ENCODE measurements at regions not wholly inside any gene's neighbourhood (a gene's known extent, or its start where the extent isn't known, plus 50 kb on each side); places are given as distances from the start of the nearest gene placed in this dataset.

DNA sequence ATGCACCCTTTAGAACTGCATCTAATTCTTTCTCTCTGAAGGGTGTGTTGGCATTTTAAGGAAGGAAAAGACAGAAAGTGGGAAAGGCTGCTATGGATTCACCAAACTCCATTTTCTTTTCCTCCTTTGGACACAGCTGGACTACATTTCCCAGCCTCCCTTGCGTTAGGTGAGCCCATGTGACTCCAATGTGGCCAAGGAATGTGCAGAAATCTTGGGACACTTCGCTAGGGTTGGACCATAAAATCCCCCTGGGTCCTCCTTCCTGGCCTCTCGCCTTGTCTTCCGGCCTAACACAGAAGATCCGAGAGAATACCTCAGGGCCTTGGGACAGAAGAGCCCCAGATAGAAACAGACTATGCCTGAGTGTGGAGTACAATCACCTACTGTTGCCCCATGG, 56.3 kb downstream of the ABCC12 start:
- intact Hi-C loops (cut with DNase I): no loop called here
- TF ChIP-seq, protein P1, sequence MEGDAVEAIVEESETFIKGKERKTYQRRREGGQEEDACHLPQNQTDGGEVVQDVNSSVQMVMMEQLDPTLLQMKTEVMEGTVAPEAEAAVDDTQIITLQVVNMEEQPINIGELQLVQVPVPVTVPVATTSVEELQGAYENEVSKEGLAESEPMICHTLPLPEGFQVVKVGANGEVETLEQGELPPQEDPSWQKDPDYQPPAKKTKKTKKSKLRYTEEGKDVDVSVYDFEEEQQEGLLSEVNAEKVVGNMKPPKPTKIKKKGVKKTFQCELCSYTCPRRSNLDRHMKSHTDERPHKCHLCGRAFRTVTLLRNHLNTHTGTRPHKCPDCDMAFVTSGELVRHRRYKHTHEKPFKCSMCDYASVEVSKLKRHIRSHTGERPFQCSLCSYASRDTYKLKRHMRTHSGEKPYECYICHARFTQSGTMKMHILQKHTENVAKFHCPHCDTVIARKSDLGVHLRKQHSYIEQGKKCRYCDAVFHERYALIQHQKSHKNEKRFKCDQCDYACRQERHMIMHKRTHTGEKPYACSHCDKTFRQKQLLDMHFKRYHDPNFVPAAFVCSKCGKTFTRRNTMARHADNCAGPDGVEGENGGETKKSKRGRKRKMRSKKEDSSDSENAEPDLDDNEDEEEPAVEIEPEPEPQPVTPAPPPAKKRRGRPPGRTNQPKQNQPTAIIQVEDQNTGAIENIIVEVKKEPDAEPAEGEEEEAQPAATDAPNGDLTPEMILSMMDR (IDR thresholded peaks at IDR 0.05): no peak
- no peak for DNase-seq (ENCODE audit: low spot score in 2 of 2)

DNA sequence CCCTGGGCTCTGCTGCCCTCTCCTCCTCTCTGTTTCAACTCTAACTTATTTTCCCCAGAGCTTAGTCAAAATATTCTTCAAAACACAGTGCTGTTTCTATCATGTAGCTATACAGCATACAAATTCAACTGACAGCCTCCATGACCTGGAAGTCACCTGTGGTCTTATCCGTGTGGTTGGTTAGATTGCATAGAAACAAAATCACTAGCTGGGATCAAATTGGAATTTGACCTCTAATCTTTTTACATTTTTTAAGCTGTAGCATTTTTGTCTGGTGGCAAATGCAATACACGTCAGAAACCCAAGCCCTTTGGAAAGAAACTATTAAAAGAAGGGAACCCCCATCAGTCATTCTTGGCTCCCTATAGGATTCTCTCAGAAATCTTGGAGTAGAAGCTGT, 57.3 kb downstream of the ABCC12 start:
- H3K4me1 ChIP-seq: no peaks in the 10 kb centered on the region
- no peak overlapping the region for H3K27ac ChIP-seq
- TF ChIP-seq, protein P1 (IDR thresholded peaks at IDR 0.05): no peak
- intact Hi-C loops (cut with DNase I): no loop called here
- no peak for DNase-seq (ENCODE audit: low spot score in 2 of 2)
- no peak overlapping the region for H3K4me3 ChIP-seq
- no peaks in the 10 kb centered on the region for H3K9me3 ChIP-seq
- no peaks in the 10 kb centered on the region for H3K27me3 ChIP-seq
- H3K36me3 ChIP-seq: no peaks in the 10 kb centered on the region

More for the DNA sequence above, 56.3 kb downstream of the ABCC12 start:
- no peak overlapping the region for H3K4me3 ChIP-seq
- no peak overlapping the region for H3K27ac ChIP-seq
- H3K4me1 ChIP-seq: no peaks in the 10 kb centered on the region
- H3K36me3 ChIP-seq: no peaks in the 10 kb centered on the region
- no peaks in the 10 kb centered on the region for H3K27me3 ChIP-seq
- no peaks in the 10 kb centered on the region for H3K9me3 ChIP-seq

DNA sequence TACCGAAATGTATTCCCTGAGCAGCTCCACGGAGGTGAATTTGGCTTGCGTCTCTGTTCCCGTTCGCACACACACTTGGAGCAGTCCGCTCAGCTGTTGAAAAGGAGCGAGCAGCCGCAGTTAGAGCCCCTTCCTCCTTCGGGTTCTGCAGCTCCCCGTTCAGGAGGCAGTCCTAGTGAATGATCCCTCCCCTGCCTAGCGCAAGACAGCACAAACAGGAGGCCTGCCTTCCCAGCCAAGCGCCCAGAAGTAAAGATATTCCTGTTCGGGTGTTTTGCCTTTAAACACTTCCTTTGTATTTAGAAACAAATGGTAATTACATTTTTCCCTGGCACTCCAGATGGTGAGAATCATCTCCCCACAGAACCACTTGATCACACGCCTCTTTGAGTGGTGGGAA, 64.7 kb downstream of the ABCC12 start:
- H3K4me3 ChIP-seq: no peak overlapping the region
- H3K36me3 ChIP-seq: no peaks in the 10 kb centered on the region
- no peak overlapping the region for H3K27ac ChIP-seq
- intact Hi-C loops (cut with DNase I): no loop called here
- no peaks in the 10 kb centered on the region for H3K9me3 ChIP-seq
- TF ChIP-seq, protein P1 (IDR thresholded peaks at IDR 0.05): no peak
- DNase-seq (ENCODE audit: low spot score in 2 of 2): no peak
- H3K4me1 ChIP-seq: no peaks in the 10 kb centered on the region
- no peaks in the 10 kb centered on the region for H3K27me3 ChIP-seq

DNA sequence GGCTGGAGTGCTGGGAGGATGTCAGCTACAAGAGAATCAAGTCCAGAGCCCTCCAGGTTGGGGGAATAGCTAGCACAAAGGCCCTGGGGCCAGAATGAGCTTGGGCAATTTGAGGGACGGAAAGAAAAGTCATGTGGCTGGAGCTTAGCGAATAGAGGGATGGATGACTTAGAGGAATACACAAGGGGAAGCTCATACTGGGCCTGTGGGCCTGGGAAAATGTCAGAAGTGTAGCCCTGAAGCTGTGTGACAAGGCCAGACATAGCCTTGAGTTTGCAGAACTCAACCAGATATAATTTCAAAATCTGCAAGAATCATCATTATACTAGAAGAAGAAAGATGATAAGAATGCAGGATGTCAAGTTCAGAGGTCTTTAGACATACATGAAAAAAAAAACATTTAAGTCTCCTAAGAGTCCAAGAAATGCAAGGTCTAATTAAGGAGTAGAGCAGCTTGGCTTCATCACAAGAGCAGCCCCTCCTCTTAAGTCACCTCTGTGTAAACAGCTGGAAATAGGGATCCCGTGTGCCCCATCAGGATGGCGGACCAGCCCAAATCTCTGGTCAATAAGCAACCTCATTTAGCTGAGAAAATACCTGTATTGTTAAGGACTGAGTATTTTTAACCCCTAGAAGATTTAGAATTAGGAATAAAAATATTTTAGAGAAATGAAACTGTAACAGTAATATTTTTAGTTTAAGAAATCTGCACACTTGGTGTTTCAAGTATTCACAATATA, 66.6 kb downstream of the ABCC12 start:
- TF ChIP-seq, protein P1 (IDR thresholded peaks at IDR 0.05): no peak
- Histone ChIP-seq H3K4me3 (no peak overlapping the region), H3K9me3 (no peaks in the 10 kb centered on the region), H3K27ac (no peak overlapping the region), H3K27me3 (no peaks in the 10 kb centered on the region), H3K4me1 (no peaks in the 10 kb centered on the region), H3K36me3 (no peaks in the 10 kb centered on the region)
- DNase-seq (ENCODE audit: low spot score in 2 of 2): no peak
- intact Hi-C loops (cut with DNase I): no loop called here

DNA sequence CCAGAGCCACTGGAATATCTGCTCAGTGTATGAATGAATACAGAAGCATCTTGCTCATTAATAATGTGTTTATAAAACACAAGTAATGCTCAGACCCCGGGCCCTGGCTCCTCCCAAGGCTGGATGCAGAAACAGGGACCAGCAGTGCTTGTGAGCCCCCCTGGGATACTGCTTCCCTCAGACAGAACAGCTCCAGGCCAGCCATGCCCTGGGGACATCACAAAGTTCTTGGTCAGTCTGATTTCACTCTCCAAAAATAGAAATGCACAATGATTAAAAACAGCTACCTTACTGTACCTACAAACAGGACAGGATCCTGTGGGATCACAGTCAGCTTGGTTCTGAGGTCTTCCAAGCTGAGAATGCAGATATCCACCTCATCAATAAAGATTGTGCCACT, 68.2 kb downstream of the ABCC12 start:
- H3K36me3 ChIP-seq: no peaks in the 10 kb centered on the region
- no peak overlapping the region for H3K27ac ChIP-seq
- intact Hi-C loops (cut with DNase I): no loop called here
- H3K4me3 ChIP-seq: no peak overlapping the region
- no peaks in the 10 kb centered on the region for H3K27me3 ChIP-seq
- DNase-seq (ENCODE audit: low spot score in 2 of 2): no peak
- TF ChIP-seq, protein P1 (IDR thresholded peaks at IDR 0.05): no peak
- no peaks in the 10 kb centered on the region for H3K4me1 ChIP-seq
- no peaks in the 10 kb centered on the region for H3K9me3 ChIP-seq

DNA sequence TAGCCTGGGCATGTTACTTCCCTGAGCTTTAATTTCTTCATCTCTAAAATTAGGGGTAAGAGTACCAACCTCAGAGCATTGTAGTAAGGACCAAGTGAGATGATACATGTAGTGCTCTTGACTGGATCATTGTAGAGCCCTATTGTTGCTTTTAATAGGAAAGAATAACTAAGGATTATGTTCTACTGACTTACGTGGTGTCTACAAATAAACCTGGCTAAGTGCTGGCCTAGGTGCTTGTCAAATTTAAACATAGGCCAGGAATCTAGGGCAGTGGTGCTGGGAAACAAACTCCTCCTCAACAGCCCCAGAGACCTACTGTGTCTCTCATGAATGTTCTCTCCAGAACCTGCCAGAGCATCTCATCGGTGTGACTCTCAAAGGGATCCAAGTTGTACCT, 69.4 kb downstream of the ABCC12 start:
- no peak overlapping the region for H3K27ac ChIP-seq
- H3K4me3 ChIP-seq: no peak overlapping the region
- TF ChIP-seq, protein P1 (IDR thresholded peaks at IDR 0.05): no peak
- DNase-seq (ENCODE audit: low spot score in 2 of 2): no peak
- H3K36me3 ChIP-seq: no peaks in the 10 kb centered on the region
- H3K27me3 ChIP-seq: no peaks in the 10 kb centered on the region
- intact Hi-C loops (cut with DNase I): no loop called here
- no peaks in the 10 kb centered on the region for H3K9me3 ChIP-seq
- H3K4me1 ChIP-seq: no peaks in the 10 kb centered on the region

Data from ascending aorta (tissue), 2 donors.